IPS-15b (cell line): ENCODE measurements at regions not wholly inside any gene's neighbourhood (a gene's known extent, or its start where the extent isn't known, plus 50 kb on each side); places are given as distances from the start of the nearest gene placed in this dataset.

Experiments used
- H3K27me3 ChIP-seq: one replicate; pipeline ENCODE4 v1.6.1; 2013; ENCODE audit warnings: low read length; ENCODE audit not compliant: control insufficient read depth, insufficient read depth
- H3K36me3 ChIP-seq: one replicate; pipeline ENCODE4 v1.6.1; 2013; ENCODE audit warnings: low read length; ENCODE audit not compliant: control insufficient read depth, insufficient read depth
- H3K4me1 ChIP-seq: one replicate; pipeline ENCODE4 v1.6.1; 2013; ENCODE audit warnings: mild to moderate bottlenecking, low read length; ENCODE audit not compliant: control insufficient read depth, insufficient read depth
- H3K4me3 ChIP-seq: one replicate; pipeline ENCODE4 v1.5.1; 2013; ENCODE audit warnings: low read depth, low read length
- H3K9ac ChIP-seq: one replicate; pipeline ENCODE4 v1.6.1; 2013; ENCODE audit warnings: low read depth, mild to moderate bottlenecking, low read length
- H3K9me3 ChIP-seq: one replicate; pipeline ENCODE4 v1.6.1; 2013; ENCODE audit warnings: mild to moderate bottlenecking, low read length; ENCODE audit not compliant: control insufficient read depth, insufficient read depth

- H3K9me3 ChIP-seq: no peaks in the 10 kb centered on the region
- H3K9ac ChIP-seq: no peak overlapping the region
- H3K4me1 ChIP-seq: no peaks in the 10 kb centered on the region
- no peak overlapping the region for H3K4me3 ChIP-seq
- H3K36me3 ChIP-seq: no peaks in the 10 kb centered on the region
- H3K27me3 ChIP-seq: peaks cover 50% of the 10 kb centered on the region
Observed at GRCh38 chr2:184336688-184337087, 261.6 kb upstream of the ZNF804A start.

- Histone ChIP-seq H3K4me3 (no peak overlapping the region), H3K27me3 (peaks cover 57% of the 10 kb centered on the region), H3K36me3 (no peaks in the 10 kb centered on the region), H3K4me1 (no peaks in the 10 kb centered on the region), H3K9ac (no peak overlapping the region), H3K9me3 (no peaks in the 10 kb centered on the region)
Observed at GRCh38 chr2:184338771-184339170, 259.6 kb upstream of the ZNF804A start.

GRCh38 chr2:184339966-184340365 lies 258.4 kb upstream of the ZNF804A start:
- peaks cover 57% of the 10 kb centered on the region for H3K27me3 ChIP-seq
- H3K4me1 ChIP-seq: no peaks in the 10 kb centered on the region
- H3K9ac ChIP-seq: no peak overlapping the region
- H3K36me3 ChIP-seq: no peaks in the 10 kb centered on the region
- no peak overlapping the region for H3K4me3 ChIP-seq
- no peaks in the 10 kb centered on the region for H3K9me3 ChIP-seq

- H3K4me3 ChIP-seq: no peak overlapping the region
- peaks cover 7% of the 10 kb centered on the region for H3K27me3 ChIP-seq
- H3K4me1 ChIP-seq: no peaks in the 10 kb centered on the region
- H3K9ac ChIP-seq: no peak overlapping the region
- H3K9me3 ChIP-seq: no peaks in the 10 kb centered on the region
- no peaks in the 10 kb centered on the region for H3K36me3 ChIP-seq
Observed at GRCh38 chr2:184346338-184346862, 251.9 kb upstream of the ZNF804A start.

- no peak overlapping the region for H3K9ac ChIP-seq
- no peaks in the 10 kb centered on the region for H3K27me3 ChIP-seq
Observed at GRCh38 chr2:184351126-184351525, 247.2 kb upstream of the ZNF804A start.

GRCh38 chr2:184357033-184357432 lies 241.3 kb upstream of the ZNF804A start:
- H3K4me3 ChIP-seq: no peak overlapping the region
- no peaks in the 10 kb centered on the region for H3K9me3 ChIP-seq
- H3K27me3 ChIP-seq: no peaks in the 10 kb centered on the region
- H3K9ac ChIP-seq: no peak overlapping the region
- H3K36me3 ChIP-seq: no peaks in the 10 kb centered on the region
- no peaks in the 10 kb centered on the region for H3K4me1 ChIP-seq

More at GRCh38 chr2:184351126-184351525, 247.2 kb upstream of the ZNF804A start:
- Histone ChIP-seq H3K4me3 (no peak overlapping the region), H3K36me3 (no peaks in the 10 kb centered on the region), H3K4me1 (no peaks in the 10 kb centered on the region), H3K9me3 (no peaks in the 10 kb centered on the region)

- Histone ChIP-seq H3K9me3 (no peaks in the 10 kb centered on the region), H3K36me3 (no peaks in the 10 kb centered on the region), H3K4me3 (no peak overlapping the region), H3K27me3 (no peaks in the 10 kb centered on the region), H3K9ac (no peak overlapping the region), H3K4me1 (no peaks in the 10 kb centered on the region)
Observed at GRCh38 chr2:184359379-184359778, 238.9 kb upstream of the ZNF804A start.

- Histone ChIP-seq H3K4me1 (no peaks in the 10 kb centered on the region), H3K9ac (no peak overlapping the region)
Observed at GRCh38 chr2:184363213-184363612, 235.1 kb upstream of the ZNF804A start.

GRCh38 chr2:184367211-184367610 lies 231.1 kb upstream of the ZNF804A start:
- H3K36me3 ChIP-seq: no peaks in the 10 kb centered on the region
- no peak overlapping the region for H3K9ac ChIP-seq
- no peaks in the 10 kb centered on the region for H3K4me1 ChIP-seq
- H3K27me3 ChIP-seq: no peaks in the 10 kb centered on the region
- no peaks in the 10 kb centered on the region for H3K9me3 ChIP-seq
- no peak overlapping the region for H3K4me3 ChIP-seq

More at GRCh38 chr2:184363213-184363612, 235.1 kb upstream of the ZNF804A start:
- no peaks in the 10 kb centered on the region for H3K36me3 ChIP-seq
- H3K27me3 ChIP-seq: no peaks in the 10 kb centered on the region
- H3K4me3 ChIP-seq: no peak overlapping the region
- no peaks in the 10 kb centered on the region for H3K9me3 ChIP-seq

GRCh38 chr2:184369307-184369706 lies 229.0 kb upstream of the ZNF804A start:
- H3K4me1 ChIP-seq: no peaks in the 10 kb centered on the region
- no peak overlapping the region for H3K9ac ChIP-seq
- H3K27me3 ChIP-seq: no peaks in the 10 kb centered on the region
- H3K36me3 ChIP-seq: no peaks in the 10 kb centered on the region
- H3K4me3 ChIP-seq: no peak overlapping the region
- no peaks in the 10 kb centered on the region for H3K9me3 ChIP-seq

GRCh38 chr2:184370954-184371353 lies 227.4 kb upstream of the ZNF804A start:
- no peaks in the 10 kb centered on the region for H3K4me1 ChIP-seq
- H3K36me3 ChIP-seq: no peaks in the 10 kb centered on the region
- H3K9me3 ChIP-seq: no peaks in the 10 kb centered on the region
- no peak overlapping the region for H3K9ac ChIP-seq
- H3K4me3 ChIP-seq: no peak overlapping the region
- no peaks in the 10 kb centered on the region for H3K27me3 ChIP-seq

GRCh38 chr2:184371641-184372040 lies 226.7 kb upstream of the ZNF804A start:
- Histone ChIP-seq H3K4me3 (no peak overlapping the region), H3K36me3 (no peaks in the 10 kb centered on the region), H3K9ac (no peak overlapping the region), H3K4me1 (no peaks in the 10 kb centered on the region), H3K9me3 (no peaks in the 10 kb centered on the region), H3K27me3 (no peaks in the 10 kb centered on the region)
